K562 (cell line): ENCODE measurements at regions not wholly inside any gene's neighbourhood (a gene's known extent, or its start where the extent isn't known, plus 50 kb on each side); places are given as distances from the start of the nearest gene placed in this dataset.
A peak's percentile ranks its signal among the peaks of the same experiment; 100 is the strongest.

Experiments used
- ATAC-seq: fragments of 200-7000 bp; cut with Tn5 transposase; 3 replicates; pipeline ENCODE4 v1.9.1; 2020; ENCODE audit warnings: moderate library complexity
- BruUV-seq: library from RNA; stranded (reverse); fragments of 400-500 nt; replicated peaks from 2 replicates; lab custom pipeline; 2021; lab: Mats Ljungman, UMichigan
- CTCF ChIA-PET: fragments of 300-600 bp; formaldehyde crosslinking; extraction: SDS; loops from one replicate; lab custom pipeline; 2021; ENCODE audit warnings: low intra/inter-chr PET ratio; lab: Yijun Ruan, JAX
- POLR2A ChIA-PET: fragments of 300-600, 350-650 bp; sonication (Branson Sonifier 250); formaldehyde crosslinking; extraction: SDS; loops from one replicate; lab custom pipeline; 2021; ENCODE audit warnings: antibody characterized with exemption, inconsistent platforms; lab: Yijun Ruan, JAX
- DNase-seq, 4 experiments: peaks; one replicate each; pipeline versions ENCODE4 v3.0.0 to v3.0.0-alpha.2; 2011 to 2018; ENCODE audit warnings: low spot score in 3 of 4, mixed read lengths in 3 of 4; ENCODE audit errors: extremely low read depth in 1 of 4
- FAIRE-seq: peaks from 2 replicates; lab custom pipeline; 2011; peaks lifted over from hg19 to GRCh38; lab: Jason Lieb, UNC
- H2AFZ ChIP-seq: 2 replicates; pipeline ENCODE4 v1.6.0; 2011; ENCODE audit warnings: low read depth, low read length, control low read depth, inconsistent platforms
- H3K27ac ChIP-seq: fragments of 200-600 bp; 3 replicates; pipeline ENCODE4 v1.8.0; 2011; ENCODE audit warnings: low read depth, mild to moderate bottlenecking, control low read depth, inconsistent platforms, low read length, moderate library complexity, mixed read lengths; ENCODE audit errors: extremely low read depth
- H3K27me3 ChIP-seq, 2 experiments: fragments of 300-600 bp in 1 of 2; 2 replicates in 1 of 2; 3 replicates in 1 of 2; pipeline versions ENCODE4 v1.6.0 to v1.8.0; 2011; ENCODE audit warnings: inconsistent platforms in 2 of 2, low read length in 2 of 2, mild to moderate bottlenecking in 1 of 2, mixed read lengths in 1 of 2, moderate library complexity in 1 of 2; ENCODE audit not compliant: control insufficient read depth in 2 of 2, insufficient read depth in 2 of 2
- H3K36me3 ChIP-seq: fragments of 300-600 bp; 3 replicates; pipeline ENCODE4 v1.8.0; 2011; ENCODE audit warnings: mild to moderate bottlenecking, low read length, inconsistent platforms; ENCODE audit not compliant: control insufficient read depth, insufficient read depth
- H3K4me1 ChIP-seq, 2 experiments: fragments of 200-600 bp in 1 of 2; replicated peaks in 1 of 2; 2 replicates in 1 of 2; 3 replicates in 1 of 2; pipeline versions ENCODE4 v1.5.1 to v1.8.0; 2011; ENCODE audit warnings: inconsistent platforms in 2 of 2, low read length in 2 of 2, mild to moderate bottlenecking in 1 of 2, mixed read lengths in 1 of 2, moderate library complexity in 1 of 2; ENCODE audit not compliant: control insufficient read depth in 2 of 2, insufficient read depth in 2 of 2
- H3K4me2 ChIP-seq: 2 replicates; pipeline ENCODE4 v1.6.1; 2011; ENCODE audit warnings: low read length, control low read depth, inconsistent platforms, mixed read lengths; ENCODE audit not compliant: insufficient read depth
- H3K4me3 ChIP-seq: fragments of 200-600 bp; sonication (generic), shearing (Covaris generic); 2 replicates; pipeline ENCODE4 v1.5.1; 2016; ENCODE audit warnings: control low read depth, inconsistent platforms
- H3K79me2 ChIP-seq: fragments of 200-600 bp; 3 replicates; pipeline ENCODE4 v1.8.0; 2011; ENCODE audit warnings: low read length, inconsistent platforms; ENCODE audit not compliant: control insufficient read depth, insufficient read depth
- H3K9ac ChIP-seq, 2 experiments: 2 replicates each; pipeline versions ENCODE4 v1.6.0 to v1.6.1; 2011; ENCODE audit warnings: low read depth in 2 of 2, low read length in 2 of 2, control low read depth in 1 of 2, inconsistent platforms in 1 of 2, mild to moderate bottlenecking in 1 of 2, mixed read lengths in 1 of 2; ENCODE audit not compliant: insufficient read depth in 1 of 2
- H3K9me1 ChIP-seq: one replicate; pipeline ENCODE4 v1.6.0; 2011; ENCODE audit warnings: inconsistent platforms, mild to moderate bottlenecking, low read length, moderate library complexity; ENCODE audit not compliant: control insufficient read depth, insufficient read depth
- H3K9me3 ChIP-seq: replicated peaks from 2 replicates; pipeline ENCODE4 v1.5.1; 2011; ENCODE audit warnings: low read depth, low read length, inconsistent platforms; ENCODE audit not compliant: control insufficient read depth, insufficient read depth
- H4K20me1 ChIP-seq: replicated peaks from 2 replicates; pipeline ENCODE4 v1.6.1; 2011; ENCODE audit warnings: low read length, inconsistent platforms, mixed read lengths; ENCODE audit not compliant: control insufficient read depth, insufficient read depth
- ETV6 ChIP-seq, 3 experiments: fragments of 150-350 bp in 1 of 3; sonication (generic) in 1 of 3; formaldehyde crosslinking in 1 of 3; IDR thresholded peaks; 2 replicates each; pipeline versions ENCODE4 v1.6.1 to v1.8.0; 2014 to 2022; ENCODE audit warnings: borderline replicate concordance in 2 of 3, low read depth in 2 of 3, antibody characterized with exemption in 1 of 3, low read length in 1 of 3, mild to moderate bottlenecking in 1 of 3, missing genetic modification reagents in 1 of 3
- SAFB ChIP-seq: fragments of 200-400 bp; formaldehyde crosslinking; IDR thresholded peaks from 2 replicates; pipeline ENCODE4 v1.6.1; 2017; ENCODE audit warnings: low read depth, low read length, borderline replicate concordance
- TFE3 ChIP-seq: fragments of 450-650 bp; formaldehyde crosslinking; IDR thresholded peaks from 2 replicates; pipeline ENCODE4 v1.4.0; 2020; ENCODE audit warnings: mild to moderate bottlenecking, mixed read lengths
- WGBS: fragments of 100-300 bp; shearing (Covaris generic); methylation state at CpG from one replicate; pipeline ENCODE4 v1.1.6; 2016; ENCODE audit warnings: low coverage, mixed read lengths; ENCODE audit not compliant: insufficient coverage; ENCODE audit errors: missing lambda C conversion rate; 5-methylcytosine and 5-hydroxymethylcytosine counted together
- in situ Hi-C: fragments of 300-500 bp; cut with MboI; formaldehyde crosslinking; loops from 4 replicates; pipeline ENCODE4 v1.15.0; 2018; ENCODE audit warnings: inconsistent platforms, mixed read lengths
- intact Hi-C: fragments of 100-400 bp; cut with micrococcal nuclease; formaldehyde crosslinking; loops from 2 replicates; pipeline ENCODE4 v1.14.2; 2022

DNA sequence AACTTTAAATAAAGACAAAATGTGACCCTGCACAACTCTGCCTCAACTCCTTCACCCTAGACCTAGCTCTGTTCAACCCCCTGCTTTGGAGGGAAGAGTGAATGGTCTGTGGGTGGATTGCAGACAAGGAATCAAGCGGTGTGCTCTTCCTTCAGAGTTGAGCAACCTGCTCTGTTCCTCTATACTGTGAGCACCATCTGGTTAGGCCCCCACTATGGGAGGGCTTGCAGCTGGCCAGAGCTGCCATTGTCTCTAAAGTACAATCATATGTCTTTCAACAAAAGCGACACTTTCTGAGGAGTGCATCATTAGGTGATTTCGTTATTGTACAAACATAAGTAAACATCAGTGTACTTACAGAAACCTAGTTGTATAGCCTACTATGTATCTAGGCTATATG is 406.1 kb upstream of the MARCKS start (continued):
- TF ChIP-seq ETV6 (IDR thresholded peaks at IDR 0.05; ENCODE audit: borderline replicate concordance in 1 of 2, low read depth in 2 of 2, low read length in 1 of 2), result no peak
- no peak for TF ChIP-seq ETV6 (CRISPR knock-in tag; IDR thresholded peaks at IDR 0.05; ENCODE audit: borderline replicate concordance)

- BruUV-seq, result no TSS peak
- Histone ChIP-seq H3K36me3 (no peaks in the 10 kb centered on the region), H3K9ac (no peak overlapping the region), H3K79me2 (no peaks in the 10 kb centered on the region), H3K9me3 (no peaks in the 10 kb centered on the region), H3K27me3 (no peaks in the 10 kb centered on the region), H3K4me1 (no peaks in the 10 kb centered on the region), H3K4me2 (no peak overlapping the region), H3K9me1 (no peaks in the 10 kb centered on the region), H3K27ac (no peak overlapping the region), H3K4me3 (no peak overlapping the region), H4K20me1 (no peaks in the 10 kb centered on the region), H2AFZ (no peak overlapping the region)
- WGBS, result 4% methylated on average over 4 of the region's 4 CpGs
- ChIA-PET POLR2A (no interaction called here), CTCF (no interaction called here)
- ATAC-seq, result no peak
- FAIRE-seq, result no peak
- no peak for TF ChIP-seq SAFB
- peak; percentile 37 for TF ChIP-seq TFE3 (CRISPR knock-in tag)
- DNase-seq, result no peak
- in situ Hi-C loops (no loop called here), intact Hi-C loops (no loop called here)
These were observed 399.9 kb upstream of the MARCKS start for GRCh38 chr6:113457198-113457597.
